Sigmoid colon (tissue), 6 donors: ENCODE measurements at regions not wholly inside any gene's neighbourhood (a gene's known extent, or its start where the extent isn't known, plus 50 kb on each side); places are given as distances from the start of the nearest gene placed in this dataset.

ENCODE experiments used
- DNase-seq: peaks from one replicate; pipeline ENCODE4 v3.0.0-alpha.2; 2019
- H3K27ac ChIP-seq, 4 donors: fragments of 200-600 bp; sonication (generic); one replicate each; pipeline ENCODE4 v1.5.1; 2016 to 2019; ENCODE audit warnings: mild to moderate bottlenecking in 1 of 4
- H3K27me3 ChIP-seq, 3 donors: fragments of 200-600 bp; sonication (generic); one replicate each; pipeline ENCODE4 v1.5.1; 2019; ENCODE audit warnings: mild to moderate bottlenecking in 1 of 3
- H3K36me3 ChIP-seq, 4 donors: fragments of 200-600 bp; sonication (generic); one replicate each; pipeline ENCODE4 v1.5.1; 2016 to 2019
- H3K4me1 ChIP-seq, 4 donors: fragments of 200-600 bp; sonication (generic); one replicate each; pipeline ENCODE4 v1.5.1; 2017 to 2019
- H3K4me3 ChIP-seq, 4 donors: fragments of 200-600 bp; sonication (generic); one replicate each; pipeline ENCODE4 v1.5.1; 2017 to 2019; ENCODE audit warnings: mild to moderate bottlenecking in 2 of 4, moderate library complexity in 1 of 4
- H3K9me3 ChIP-seq, 4 donors: fragments of 200-600 bp in 3 of 4; sonication (generic) in 3 of 4; one replicate each; pipeline versions ENCODE4 v1.5.1 to v1.6.1; 2013 to 2019
- EP300 ChIP-seq, 4 donors: sonication (generic); formaldehyde crosslinking; IDR thresholded peaks; one replicate each; pipeline ENCODE4 v1.6.1; 2017; ENCODE audit warnings: antibody characterized with exemption in 4 of 4
- POLR2A ChIP-seq, 2 donors: fragments of 450-650 bp; IDR thresholded peaks; one replicate each; pipeline ENCODE4 v1.6.1; 2016; ENCODE audit warnings: antibody characterized with exemption in 2 of 2, mild to moderate bottlenecking in 2 of 2, moderate library complexity in 2 of 2
- POLR2AphosphoS5 ChIP-seq, 4 donors: sonication (generic); formaldehyde crosslinking; IDR thresholded peaks; one replicate each; pipeline ENCODE4 v1.6.1; 2017; ENCODE audit warnings: antibody characterized with exemption in 4 of 4
- WGBS, 2 donors: extraction: QIAGEN DNeasy Blood & Tissue Kit; methylation state at CpG; one replicate each; pipeline ENCODE4 v1.1.7; 2013; 5-methylcytosine and 5-hydroxymethylcytosine counted together
- intact Hi-C: fragments of 100-400 bp; cut with DNase I; formaldehyde crosslinking; loops from one replicate; pipeline ENCODE4 v1.15.1; 2023
- TF ChIP-seq, protein P1 (sequence below), 4 experiments: fragments of 450-650 bp in 3 of 4; fragments of 200-600 bp in 1 of 4; IDR thresholded peaks; one replicate each; pipeline ENCODE4 v1.5.1; 2016 to 2019; ENCODE audit warnings: antibody characterized with exemption in 4 of 4, mild to moderate bottlenecking in 3 of 4, moderate library complexity in 2 of 4
- donor health status: healthy with polysubstance abuse.
- donor health status: healthy.

GRCh38 chr12:11508699-11509098, 113.3 kb upstream of the PRB2 start:
- intact Hi-C loops = no loop called here
- H3K27me3 ChIP-seq = peaks cover 0 to under 1% (median 0%) of the 10 kb centered on the region in 3 donors
- no peak for DNase-seq
- H3K27ac ChIP-seq = no peak overlapping the region
- no peaks in the 10 kb centered on the region for H3K36me3 ChIP-seq
- TF ChIP-seq POLR2A (IDR thresholded peaks at IDR 0.05) = no peak
- TF ChIP-seq, protein P1, sequence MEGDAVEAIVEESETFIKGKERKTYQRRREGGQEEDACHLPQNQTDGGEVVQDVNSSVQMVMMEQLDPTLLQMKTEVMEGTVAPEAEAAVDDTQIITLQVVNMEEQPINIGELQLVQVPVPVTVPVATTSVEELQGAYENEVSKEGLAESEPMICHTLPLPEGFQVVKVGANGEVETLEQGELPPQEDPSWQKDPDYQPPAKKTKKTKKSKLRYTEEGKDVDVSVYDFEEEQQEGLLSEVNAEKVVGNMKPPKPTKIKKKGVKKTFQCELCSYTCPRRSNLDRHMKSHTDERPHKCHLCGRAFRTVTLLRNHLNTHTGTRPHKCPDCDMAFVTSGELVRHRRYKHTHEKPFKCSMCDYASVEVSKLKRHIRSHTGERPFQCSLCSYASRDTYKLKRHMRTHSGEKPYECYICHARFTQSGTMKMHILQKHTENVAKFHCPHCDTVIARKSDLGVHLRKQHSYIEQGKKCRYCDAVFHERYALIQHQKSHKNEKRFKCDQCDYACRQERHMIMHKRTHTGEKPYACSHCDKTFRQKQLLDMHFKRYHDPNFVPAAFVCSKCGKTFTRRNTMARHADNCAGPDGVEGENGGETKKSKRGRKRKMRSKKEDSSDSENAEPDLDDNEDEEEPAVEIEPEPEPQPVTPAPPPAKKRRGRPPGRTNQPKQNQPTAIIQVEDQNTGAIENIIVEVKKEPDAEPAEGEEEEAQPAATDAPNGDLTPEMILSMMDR (IDR thresholded peaks at IDR 0.05) = no peak
- TF ChIP-seq EP300 (IDR thresholded peaks at IDR 0.05) = no peak
- H3K4me1 ChIP-seq = no peaks in the 10 kb centered on the region
- WGBS, 2 donors = 64 to 72% methylated on average over 4 of the region's 4 CpGs
- no peaks in the 10 kb centered on the region for H3K9me3 ChIP-seq
- H3K4me3 ChIP-seq = no peak overlapping the region

DNA sequence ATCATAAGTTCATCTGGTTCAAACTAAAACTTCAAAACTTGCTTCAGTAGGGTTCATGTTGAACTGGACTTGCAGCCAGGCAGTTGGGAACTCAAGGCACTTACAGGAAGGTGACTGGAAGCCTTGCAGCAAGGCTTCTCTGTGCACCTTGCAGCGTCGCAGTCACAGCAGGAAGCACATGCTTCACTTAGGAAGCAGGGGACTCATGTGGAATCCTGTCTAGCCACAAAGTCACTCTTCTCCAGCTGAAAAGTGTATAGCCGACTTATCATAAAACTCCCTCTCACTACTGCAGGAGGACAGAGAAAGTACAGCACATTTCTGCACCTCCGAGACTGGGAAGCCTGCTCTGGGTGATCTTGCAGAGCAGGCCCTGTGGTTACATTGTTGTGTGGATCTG, 114.0 kb upstream of the PRB2 start:
- H3K4me3 ChIP-seq = no peak overlapping the region
- WGBS, 2 donors = 46 to 75% methylated on average over 4 of the region's 4 CpGs

GRCh38 chr12:11510671-11511070, 115.3 kb upstream of the PRB2 start:
- no peaks in the 10 kb centered on the region for H3K27me3 ChIP-seq
- no peak overlapping the region for H3K4me3 ChIP-seq
- TF ChIP-seq POLR2AphosphoS5 (IDR thresholded peaks at IDR 0.05) (no peak), POLR2A (IDR thresholded peaks at IDR 0.05) (no peak), EP300 (IDR thresholded peaks at IDR 0.05) (no peak)
- TF ChIP-seq, protein P1 (IDR thresholded peaks at IDR 0.05) = no peak
- intact Hi-C loops = no loop called here
- no peaks in the 10 kb centered on the region for H3K9me3 ChIP-seq
- 13 to 37% methylated on average over 1 of the region's 1 CpG for WGBS, 2 donors
- no peak overlapping the region for H3K27ac ChIP-seq
- H3K4me1 ChIP-seq = no peaks in the 10 kb centered on the region
- no peaks in the 10 kb centered on the region for H3K36me3 ChIP-seq
- no peak for DNase-seq

More for the DNA sequence above, 114.0 kb upstream of the PRB2 start:
- no peak for DNase-seq
- no peaks in the 10 kb centered on the region for H3K36me3 ChIP-seq
- no peak overlapping the region for H3K27ac ChIP-seq
- H3K9me3 ChIP-seq = no peaks in the 10 kb centered on the region
- TF ChIP-seq POLR2A (IDR thresholded peaks at IDR 0.05) = no peak
- TF ChIP-seq, protein P1 (IDR thresholded peaks at IDR 0.05) = no peak
- no peak for TF ChIP-seq POLR2AphosphoS5 (IDR thresholded peaks at IDR 0.05)
- TF ChIP-seq EP300 (IDR thresholded peaks at IDR 0.05) = no peak
- intact Hi-C loops = no loop called here
- H3K4me1 ChIP-seq = no peaks in the 10 kb centered on the region
- H3K27me3 ChIP-seq = no peaks in the 10 kb centered on the region

GRCh38 chr12:11513288-11513687, 117.9 kb upstream of the PRB2 start:
- intact Hi-C loops = no loop called here
- H3K9me3 ChIP-seq = no peaks in the 10 kb centered on the region
- no peak for DNase-seq
- no peaks in the 10 kb centered on the region for H3K27me3 ChIP-seq
- no peak overlapping the region for H3K27ac ChIP-seq
- TF ChIP-seq POLR2AphosphoS5 (IDR thresholded peaks at IDR 0.05) = no peak
- no peak for TF ChIP-seq POLR2A (IDR thresholded peaks at IDR 0.05)
- WGBS, 2 donors = 76 to 80% methylated on average over 4 of the region's 4 CpGs
- no peak overlapping the region for H3K4me3 ChIP-seq
- H3K4me1 ChIP-seq = no peaks in the 10 kb centered on the region
- H3K36me3 ChIP-seq = no peaks in the 10 kb centered on the region

DNA sequence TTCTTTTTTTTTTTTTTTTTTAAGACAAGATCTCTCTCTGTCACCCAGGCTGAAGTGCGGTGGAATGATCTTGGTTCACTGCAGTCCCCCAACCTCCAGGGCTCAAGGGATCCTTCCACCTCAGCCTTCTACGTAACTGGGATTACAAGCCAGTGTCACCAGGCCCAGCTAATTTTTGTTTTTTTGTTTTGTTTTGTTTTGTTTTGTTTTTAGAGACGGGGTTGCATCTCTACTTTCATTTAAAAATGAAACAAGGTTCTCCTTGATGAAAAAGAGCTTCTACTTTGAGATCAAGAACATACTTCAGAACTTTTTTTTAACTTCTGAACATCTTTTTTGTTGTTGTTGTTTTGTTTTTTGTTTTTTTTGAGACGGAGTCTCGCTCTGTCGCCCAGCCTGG, 121.7 kb upstream of the PRB2 start:
- DNase-seq = no peak
- H3K27ac ChIP-seq = no peak overlapping the region
- 91 to 92% methylated on average over 6 of the region's 6 CpGs for WGBS, 2 donors
- no peaks in the 10 kb centered on the region for H3K9me3 ChIP-seq
- TF ChIP-seq POLR2A (IDR thresholded peaks at IDR 0.05) (no peak), EP300 (IDR thresholded peaks at IDR 0.05) (no peak), POLR2AphosphoS5 (IDR thresholded peaks at IDR 0.05) (no peak)
- TF ChIP-seq, protein P1 (IDR thresholded peaks at IDR 0.05) = no peak
- no peaks in the 10 kb centered on the region for H3K36me3 ChIP-seq
- H3K4me3 ChIP-seq = no peak overlapping the region
- H3K4me1 ChIP-seq = no peaks in the 10 kb centered on the region
- intact Hi-C loops = no loop called here
- H3K27me3 ChIP-seq = no peaks in the 10 kb centered on the region
